GM19397 (cell line): ENCODE measurements at regions not wholly inside any gene's neighbourhood (a gene's known extent, or its start where the extent isn't known, plus 50 kb on each side); places are given as distances from the start of the nearest gene placed in this dataset.

Experiments
- ATAC-seq: cut with Tn5 transposase; IDR thresholded peaks from one replicate; pipeline ENCODE4 v1.9.1; 2021; ENCODE audit warnings: mild to moderate bottlenecking, moderate library complexity; ENCODE audit not compliant: unreplicated experiment

DNA sequence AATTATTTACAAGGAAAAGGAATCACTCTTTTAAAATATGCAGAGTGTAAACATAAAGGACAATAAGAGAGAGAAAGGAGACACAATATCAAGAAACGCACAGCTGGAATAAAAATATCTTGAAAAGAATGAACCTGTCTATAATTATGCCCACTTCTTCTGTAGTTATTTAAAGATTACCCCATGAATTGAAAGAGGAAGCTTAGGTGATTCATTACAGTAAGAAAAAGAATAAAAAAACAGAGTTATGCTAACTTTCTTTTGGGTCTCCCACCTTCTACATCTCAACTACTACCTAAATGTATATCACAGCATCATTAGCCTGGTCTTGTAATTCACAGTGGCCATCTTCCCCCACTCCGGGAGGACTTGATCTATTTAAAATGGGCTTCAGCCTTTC is 182.1 kb downstream of the MRPL39 start:
- ATAC-seq: no peak

DNA sequence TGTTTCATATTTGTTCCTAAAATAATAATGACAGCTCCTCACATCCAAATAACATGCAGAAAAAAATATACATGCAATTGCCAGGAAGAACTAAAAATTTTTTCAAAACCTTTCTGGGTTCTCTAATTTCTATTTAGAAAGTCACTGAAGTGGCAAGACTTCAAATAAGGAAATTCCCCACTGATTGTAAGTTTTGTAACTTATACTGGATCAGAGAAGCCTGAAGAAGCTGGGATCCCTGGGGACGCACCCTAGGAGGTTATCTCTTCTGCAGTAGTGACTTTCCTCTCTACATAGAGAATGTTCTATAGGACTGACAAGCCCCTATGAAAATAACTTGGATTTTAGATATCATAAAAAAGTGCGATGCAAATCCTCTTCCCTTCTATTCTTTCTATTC is 182.6 kb downstream of the MRPL39 start:
- no peak for ATAC-seq

DNA sequence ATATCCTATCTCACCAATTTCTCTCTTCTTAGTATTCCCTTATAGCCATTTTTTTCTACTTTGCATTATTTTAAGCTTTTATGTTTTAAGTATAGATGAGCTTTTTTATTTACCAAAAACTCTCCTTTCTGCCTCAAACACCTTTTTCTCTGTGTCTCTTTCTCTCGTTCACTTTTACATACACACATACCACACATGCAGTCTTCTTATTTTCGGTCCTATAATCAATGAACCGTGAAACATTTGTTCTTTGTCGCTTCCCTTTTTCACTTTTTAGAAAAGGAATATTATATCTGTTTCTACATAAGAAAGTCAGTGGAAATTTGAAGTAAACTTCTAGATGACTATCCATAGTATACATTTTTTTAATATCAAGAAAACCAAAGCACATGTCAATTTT is 183.2 kb downstream of the MRPL39 start:
- ATAC-seq: no peak

DNA sequence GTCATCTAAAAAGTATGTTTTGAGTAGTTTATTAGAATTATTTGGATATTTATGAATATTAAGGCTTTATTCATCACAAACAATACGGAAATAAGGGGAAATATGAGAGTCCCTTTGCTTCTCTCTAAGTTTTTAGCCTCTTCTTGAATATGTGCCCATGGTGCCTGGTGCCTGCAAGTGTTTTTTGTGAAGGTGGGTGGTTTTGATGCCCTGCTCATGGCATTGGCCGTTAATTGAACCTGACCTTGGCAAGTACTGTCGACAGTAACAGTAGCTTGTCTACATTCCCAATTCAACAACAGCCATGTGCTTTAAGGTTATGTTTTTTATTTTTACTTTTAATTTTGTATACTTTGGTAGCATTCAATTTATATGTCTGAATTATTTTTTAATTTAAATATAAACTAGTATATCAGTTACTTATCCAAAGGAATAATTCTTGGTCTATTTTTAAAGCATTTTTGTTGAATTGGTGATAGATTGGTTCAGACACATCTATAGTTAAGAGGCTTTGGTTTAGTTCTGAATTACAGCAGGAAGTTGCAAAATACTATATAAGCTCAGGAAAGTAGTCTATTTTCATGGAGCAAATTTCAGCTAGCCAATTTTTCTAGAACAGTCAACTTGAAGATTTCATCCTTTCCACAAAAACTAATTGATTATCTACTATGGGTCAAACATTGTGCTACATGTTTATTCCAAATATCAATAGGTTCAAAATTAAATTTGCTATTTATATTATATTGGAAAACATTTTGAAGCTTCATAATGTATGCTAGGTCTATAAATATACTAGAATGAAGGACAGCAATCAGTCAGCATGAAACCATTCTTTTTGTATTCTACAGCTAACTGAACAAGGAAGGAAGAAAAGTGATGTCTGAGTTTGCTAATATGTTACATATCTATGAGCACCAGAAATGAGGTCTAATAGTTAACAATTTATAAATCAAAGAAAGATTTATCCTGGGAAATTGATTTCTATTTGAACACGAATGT is 184.4 kb downstream of the MRPL39 start:
- ATAC-seq: no peak

DNA sequence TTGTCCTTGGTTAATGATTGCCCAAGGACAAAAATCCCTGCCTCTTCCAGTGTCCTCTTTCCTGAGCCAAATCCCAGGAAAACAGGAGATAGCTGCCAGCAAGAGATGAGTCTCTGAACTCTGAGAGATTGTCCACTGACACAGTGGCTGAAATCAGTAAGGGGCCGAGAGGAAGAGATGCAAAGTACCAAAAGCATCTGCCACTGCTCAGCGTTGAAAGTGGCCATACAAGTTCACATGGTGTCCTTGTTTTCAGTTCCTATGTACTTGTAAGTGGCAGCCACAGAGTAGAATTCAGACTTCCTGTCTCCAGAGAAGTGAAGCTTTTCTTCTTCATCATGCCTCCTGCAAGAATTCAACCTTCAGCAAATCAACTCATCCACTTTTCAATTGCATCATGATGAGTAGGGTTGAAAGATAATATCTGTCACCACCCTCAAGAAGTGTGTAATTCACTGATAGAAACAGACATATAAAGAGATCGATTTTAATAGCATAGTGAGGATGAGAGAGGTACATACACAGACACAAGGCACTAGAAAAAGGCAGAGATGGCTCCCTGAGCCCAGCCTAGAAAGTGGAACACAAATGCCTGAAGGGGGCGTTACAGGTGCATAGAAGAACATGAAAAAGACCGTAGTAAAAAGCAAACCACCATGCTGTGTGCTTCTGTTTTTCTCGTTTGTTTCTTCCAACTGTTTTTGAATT is 185.8 kb downstream of the MRPL39 start:
- peak; percentile 79 for ATAC-seq

DNA sequence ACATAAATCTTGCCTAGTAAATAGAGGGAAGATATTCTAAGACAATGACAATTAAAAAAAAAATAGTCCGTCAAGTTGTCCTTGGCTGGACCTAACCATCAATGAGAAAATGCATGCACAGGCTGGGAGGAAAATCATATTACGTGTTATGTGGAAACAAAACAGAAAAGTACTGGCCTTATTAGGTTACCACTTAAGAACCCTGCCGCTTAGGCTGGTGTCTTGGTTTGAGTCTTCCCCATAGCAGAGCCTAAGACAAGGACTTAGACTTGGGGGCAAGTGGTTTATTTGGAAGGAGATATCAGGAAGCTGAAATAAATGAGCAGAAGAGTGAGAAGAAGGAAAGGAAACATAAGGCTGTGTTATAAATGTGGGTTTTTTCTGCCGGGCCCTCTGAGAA is 186.4 kb downstream of the MRPL39 start:
- peak; percentile 3 for ATAC-seq

DNA sequence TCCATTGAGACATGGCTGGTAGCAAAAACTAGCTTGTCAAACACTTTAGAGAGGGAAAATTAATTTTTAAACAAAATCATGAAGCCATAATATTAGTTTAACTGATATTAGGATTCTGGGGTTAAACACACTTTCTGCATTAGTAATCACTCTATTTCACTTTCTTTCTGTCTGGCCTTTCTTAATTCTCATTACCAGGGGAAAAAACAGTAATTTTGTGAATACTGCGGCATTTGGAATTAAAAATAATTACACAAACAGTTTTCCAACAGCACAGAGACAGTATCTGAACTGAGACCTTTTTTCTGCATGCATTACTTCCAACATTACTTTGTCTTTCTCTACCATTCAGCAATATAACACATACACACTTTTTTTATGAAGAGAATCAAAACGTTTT is 190.6 kb downstream of the MRPL39 start:
- ATAC-seq: no peak

DNA sequence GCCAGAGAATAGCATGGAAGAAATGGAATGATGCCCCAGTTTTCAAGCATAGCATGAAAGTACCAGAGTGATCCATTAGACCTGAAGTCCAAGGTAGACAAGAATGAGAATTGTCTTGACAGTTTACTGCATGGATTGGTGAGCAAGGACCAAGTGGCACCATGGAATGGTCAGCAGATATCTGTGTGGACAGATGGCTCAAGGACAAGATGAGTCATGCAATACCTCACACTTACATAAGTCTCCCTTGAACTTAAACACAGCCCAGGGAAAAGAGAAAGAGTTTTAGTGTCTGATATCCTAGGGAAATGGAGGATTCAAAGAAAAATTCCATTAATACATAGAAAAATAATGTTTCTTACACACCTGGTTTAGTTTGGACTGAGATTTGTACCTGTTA is 195.2 kb downstream of the MRPL39 start:
- no peak for ATAC-seq

DNA sequence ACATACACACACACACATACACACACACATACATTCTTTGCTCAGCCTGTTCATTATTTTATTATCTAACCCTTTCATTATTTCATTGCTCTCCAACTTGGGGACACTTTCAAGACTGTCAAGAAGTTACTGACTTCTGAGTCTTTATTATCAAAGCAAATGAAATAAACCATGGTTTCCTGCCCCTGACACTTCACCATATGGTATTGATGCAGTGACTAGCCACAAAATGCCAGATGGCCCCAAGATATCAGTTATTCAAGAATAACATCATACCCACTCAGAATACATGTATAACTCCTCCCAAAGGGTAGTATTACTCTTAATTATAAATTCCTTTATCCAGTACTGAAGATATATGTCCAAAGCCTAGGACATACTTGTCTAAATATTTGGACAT is 197.3 kb downstream of the MRPL39 start:
- no peak for ATAC-seq

DNA sequence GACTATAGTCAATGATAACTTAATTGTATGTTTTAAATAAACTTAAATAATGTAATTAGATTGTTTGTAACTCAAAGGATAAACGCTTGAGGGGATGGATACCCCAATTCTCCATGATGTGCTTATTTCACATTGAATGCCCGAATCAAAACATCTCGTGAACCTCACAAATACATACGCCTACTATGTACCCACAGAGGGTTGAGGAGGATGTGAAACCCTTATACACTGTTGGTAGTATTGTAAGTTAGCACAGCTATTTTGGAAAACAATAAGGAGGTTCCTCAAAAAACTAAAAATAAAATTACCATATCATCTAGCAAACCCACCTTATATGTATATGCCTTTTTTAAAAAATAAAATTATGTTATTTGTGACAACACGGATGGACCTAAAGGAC is 198.6 kb downstream of the MRPL39 start:
- no peak for ATAC-seq

DNA sequence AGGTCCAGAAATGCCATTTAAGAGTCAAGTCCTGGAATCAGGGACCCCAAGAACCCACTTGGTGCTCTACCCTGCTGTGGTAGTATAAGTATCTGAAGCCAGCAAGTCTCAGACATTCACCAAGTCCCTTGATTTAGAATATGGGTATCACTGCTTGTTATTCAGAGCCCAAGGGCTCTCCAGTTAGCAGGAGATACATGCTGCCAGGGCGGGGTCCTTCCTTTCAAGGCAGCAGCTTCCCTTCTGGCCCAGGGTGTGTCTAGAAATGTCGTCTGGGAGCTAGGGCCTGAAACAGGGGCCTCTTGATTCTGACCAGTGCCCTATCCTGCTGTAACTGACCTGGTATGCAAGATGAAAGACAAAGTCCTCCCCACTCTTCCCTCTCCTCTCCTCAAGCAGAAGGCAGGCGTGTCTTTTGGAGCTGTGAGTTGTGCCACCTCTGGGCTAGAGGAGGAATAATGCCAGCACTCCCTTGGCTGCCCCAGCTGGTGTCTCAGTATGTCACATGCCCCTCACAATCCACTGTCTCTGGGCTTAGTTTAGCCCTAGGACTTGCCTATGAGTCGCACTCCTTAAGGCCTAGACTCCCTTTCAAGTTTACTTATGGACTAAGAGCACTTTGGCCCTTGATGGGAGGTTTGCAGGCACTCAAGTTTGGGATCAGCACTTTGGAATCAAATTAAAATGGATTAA is 200.2 kb downstream of the MRPL39 start:
- ATAC-seq: no peak

DNA sequence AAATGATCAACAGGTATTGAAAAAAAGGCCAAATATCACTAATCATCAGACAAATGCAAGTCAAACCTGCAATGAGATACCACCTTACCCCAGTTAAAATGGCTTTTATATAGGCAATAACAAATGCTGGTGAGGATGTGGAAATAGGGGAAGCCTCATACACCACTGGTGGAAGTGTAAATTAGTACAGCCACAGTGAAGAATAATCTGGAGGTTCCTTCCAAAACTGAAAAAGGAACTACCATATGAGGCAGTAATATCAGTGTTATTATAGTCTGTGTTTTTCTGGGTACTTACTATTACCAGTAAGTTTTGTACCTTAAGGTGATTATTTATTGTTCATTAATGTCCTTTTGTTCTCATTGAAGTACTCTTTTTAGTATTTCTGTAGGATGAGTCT is 201.3 kb downstream of the MRPL39 start:
- no peak for ATAC-seq

DNA sequence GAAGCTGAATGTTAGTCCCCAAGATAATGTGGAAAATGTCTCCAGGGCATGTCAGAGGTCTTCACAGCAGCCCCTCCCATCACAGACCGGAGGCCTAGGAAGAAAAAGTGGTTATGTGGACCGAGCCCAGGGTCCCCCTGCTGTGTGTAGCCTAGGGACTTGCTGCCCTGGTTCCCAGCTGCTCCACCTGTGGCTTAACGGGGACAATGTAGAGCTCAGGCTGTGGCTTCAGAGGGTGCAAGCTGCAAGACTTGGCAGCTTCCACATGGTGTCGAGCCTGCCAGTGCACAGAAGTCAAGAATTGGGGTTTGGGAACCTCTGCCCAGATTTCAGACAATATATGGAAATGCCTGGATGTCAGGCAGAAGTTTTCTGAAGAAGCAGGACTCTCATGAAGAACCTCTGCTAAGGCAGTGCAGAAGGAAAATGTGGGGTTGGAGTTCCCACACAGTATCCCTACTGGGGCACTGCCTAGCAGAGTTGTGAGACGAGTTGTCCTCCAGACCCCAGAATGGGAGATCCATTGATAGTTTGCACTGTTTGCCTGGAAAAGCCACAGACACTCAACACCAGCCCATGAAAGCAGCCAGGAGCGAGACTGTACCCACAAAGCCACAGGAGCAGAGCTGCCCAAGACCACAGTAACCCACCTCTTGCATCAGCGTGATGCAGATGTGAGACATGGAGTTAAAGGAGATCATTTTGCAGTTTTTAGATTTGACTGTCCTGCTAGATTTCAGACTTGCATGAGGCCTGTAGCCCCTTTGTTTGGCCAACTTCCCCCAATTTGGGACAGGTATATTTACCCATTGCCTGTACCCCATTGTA is 204.9 kb downstream of the MRPL39 start:
- no peak for ATAC-seq

DNA sequence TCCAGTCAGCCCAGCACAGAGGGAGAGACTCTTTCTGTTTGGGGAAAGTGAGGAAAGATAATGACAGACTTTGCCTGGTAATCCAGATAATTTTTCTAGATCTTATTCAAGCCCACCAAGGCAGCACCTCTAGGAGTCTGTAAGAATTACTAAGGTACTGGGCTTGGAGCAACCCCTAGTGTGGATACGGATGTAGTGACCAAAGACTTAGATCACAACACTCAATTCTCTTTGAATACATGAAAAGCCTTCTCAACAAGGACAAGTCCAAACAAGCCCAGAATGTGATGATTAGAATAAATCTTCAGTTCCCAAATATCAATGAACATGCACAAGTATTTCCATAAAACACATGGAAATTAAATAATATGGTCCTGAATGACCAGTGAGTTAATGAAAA is 206.9 kb downstream of the MRPL39 start:
- ATAC-seq: no peak

DNA sequence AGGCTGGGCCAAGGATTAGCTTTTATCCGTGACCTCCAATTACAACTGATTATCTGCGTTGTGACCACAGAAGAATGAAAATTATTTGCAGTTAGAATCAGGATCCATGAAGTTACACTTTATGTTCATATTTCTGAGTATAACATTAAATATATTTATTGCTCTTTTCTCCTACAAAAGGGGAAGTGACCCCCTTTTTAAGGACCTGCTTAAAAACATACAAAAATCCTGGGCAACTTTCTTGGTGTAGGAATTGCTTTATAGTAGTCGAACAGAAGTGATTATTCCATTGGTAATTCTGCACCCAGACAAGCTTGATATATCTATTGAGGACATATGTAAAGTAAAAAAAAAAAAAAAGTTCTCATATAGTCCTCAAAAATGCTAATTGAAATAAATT is 208.7 kb downstream of the MRPL39 start:
- no peak for ATAC-seq

DNA sequence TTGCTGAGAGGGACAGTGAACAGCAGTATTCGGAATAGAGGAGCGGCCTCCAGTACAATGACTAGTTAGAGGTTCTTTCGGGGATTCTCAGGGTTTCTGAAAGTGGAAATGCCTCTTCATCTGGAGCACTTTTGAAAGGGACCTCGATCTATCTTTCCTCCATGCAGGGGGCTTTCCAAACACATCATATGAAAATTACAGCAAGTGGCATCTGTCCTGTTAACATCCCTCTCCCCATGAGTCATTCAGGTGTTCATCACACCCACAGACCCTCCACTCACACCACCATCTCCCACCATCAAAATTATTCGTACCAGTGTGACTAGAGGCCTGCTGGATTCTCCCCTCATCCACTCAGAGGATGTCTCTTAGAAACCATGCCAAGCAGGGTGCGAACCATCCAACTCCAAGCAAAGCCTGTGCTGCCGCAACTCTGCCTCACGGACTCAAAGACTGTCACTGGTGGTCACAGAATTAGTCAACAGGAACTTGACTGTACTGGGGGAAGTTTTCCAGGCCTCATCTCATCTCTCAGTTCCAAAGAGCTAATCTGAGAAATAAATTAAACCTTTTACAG is 211.1 kb downstream of the MRPL39 start:
- ATAC-seq: peak; percentile 84

DNA sequence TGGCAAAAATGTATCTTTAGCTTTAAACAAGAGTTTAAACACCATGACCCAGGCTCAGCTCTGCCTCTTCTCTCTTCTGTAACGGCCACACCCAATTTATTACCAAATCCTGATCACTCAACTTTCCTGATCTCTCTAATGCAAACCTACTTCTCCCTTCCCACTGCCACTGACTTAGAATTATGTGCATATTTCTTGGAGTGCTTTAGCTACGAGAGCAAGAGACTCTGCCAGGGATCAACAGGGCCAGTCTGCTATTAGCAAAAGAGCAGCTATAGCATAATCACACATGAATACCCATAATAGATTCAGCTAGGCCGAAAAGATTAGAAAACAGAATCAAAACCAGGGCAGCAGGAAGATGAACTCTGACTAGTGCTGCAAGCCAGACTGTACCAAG is 215.5 kb downstream of the MRPL39 start:
- ATAC-seq: no peak

DNA sequence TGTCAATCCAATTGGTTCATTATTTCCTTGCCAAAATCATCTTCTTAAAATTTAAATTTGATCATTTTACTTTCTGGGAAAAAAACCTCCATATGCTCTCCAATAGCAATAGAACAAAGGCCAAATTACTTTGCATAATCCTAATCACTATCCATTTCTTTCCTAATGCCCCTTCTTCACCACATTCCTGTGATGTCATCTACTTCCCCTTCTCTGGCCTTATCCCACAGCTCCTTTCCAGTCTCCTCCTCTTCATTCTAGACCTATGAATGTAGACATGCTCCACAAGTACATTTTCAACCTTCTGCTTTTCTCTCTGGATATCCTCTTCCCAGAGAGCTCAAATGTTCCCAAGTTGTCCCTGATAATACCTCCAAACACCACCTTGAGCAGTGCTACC is 216.6 kb downstream of the MRPL39 start:
- no peak for ATAC-seq

DNA sequence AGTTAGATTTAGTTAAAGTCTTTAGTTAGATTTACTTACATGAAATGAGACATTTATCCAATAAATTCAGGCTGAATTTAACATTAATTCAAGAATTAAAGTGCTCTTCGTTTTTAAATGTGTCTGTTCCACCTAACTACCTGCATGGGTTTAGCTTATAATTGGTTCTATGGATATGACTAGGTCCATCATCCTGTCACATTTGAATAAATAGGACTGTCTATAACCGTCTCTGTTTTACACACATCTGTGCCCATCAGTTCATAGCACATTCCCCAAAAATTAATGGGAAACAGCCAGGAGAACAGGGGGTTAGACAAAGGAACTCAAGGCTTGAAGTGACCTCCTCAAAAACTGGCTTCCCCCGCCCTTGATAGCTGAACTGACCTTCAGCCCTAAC is 219.6 kb downstream of the MRPL39 start:
- ATAC-seq: no peak

DNA sequence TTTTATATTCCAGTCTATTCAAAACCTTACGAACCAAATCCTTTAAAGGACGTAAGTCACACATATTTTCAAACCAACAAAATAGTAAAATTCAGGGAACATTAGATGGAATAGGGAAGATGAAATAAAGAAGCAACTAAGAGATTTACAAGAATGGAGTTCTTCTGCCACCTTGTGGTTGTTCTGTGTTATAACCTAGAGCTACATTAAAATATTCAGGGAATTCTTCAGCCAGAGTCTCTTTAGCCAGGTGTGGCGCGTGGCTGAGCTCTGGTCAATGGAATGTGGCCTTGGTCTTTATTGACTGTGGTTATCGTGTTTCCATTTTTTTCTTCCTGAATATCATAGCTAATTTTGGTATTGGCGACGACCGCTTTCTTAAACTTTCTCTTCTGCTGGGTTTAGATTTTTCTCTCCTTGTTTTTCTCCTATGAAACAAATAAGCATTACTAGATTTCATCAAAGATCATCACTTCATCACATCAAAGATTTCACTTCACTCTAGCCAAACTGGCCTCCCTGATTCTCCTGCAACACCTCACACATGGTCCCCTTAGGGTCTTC is 221.3 kb downstream of the MRPL39 start:
- no peak for ATAC-seq
